ENCODE measurements at regions not wholly inside any gene's neighbourhood (a gene's known extent, or its start where the extent isn't known, plus 50 kb on each side); places are given as distances from the start of the nearest gene placed in this dataset.

DNA sequence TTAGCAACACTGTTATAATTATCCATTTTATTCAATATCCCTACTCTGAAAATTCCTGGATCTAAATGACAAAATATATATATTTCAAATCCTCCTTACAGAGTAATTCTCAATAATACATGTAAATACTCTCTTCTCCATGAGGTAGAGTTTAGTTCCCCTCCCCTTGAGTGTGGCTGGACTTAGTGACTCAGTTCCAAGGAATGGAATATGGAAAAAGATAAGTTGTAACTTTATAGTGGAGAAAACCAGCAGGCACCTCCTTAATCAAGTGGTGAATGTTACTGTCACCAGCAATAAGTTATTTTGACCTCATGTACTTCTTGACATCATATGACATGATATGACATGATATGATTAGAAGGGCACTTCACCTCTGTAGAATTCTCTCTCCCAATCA is 302.0 kb downstream of the RAB28 start:
- DNase-seq (ENCODE audit: low read depth in 3 of 3): no peak

DNA sequence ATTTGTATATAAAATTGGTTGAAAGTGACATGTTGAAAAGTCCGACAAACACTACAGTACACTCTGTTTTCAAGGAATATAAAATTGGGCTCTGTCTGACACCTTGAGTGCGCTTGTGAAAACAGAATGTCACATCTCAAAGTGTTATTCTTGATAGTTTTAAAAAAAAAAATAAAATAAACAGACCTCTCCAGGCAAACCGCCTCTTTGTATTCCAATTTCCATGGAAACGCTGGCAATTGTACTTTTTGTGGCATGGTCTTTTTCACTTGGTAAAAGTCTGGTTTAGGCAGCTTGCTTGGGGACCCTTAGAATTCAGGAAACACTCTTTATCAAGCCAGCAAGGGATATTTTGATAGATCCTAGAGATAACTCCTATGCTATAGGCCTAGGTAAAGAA is 302.5 kb downstream of the RAB28 start:
- no peak for DNase-seq (ENCODE audit: low read depth in 3 of 3)

DNA sequence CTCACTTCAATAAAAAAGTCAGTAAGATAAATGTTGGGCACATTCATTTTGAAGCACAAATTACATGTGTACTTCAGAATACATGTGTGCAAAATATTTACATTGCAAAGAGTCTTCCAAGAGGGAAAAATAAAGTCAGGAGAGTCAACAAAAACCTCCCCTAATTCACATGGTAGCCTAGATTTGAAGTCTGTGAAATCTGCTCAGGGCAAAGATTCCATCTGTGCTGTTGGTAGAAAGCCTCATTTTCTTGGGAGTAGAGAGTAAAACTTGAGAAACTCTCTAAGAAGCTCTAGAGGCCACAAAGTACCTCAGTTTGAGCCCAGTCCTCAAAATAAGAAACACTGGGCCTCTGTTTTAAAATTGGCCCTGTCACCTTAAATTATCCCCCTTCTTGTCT is 303.4 kb downstream of the RAB28 start:
- DNase-seq (ENCODE audit: low read depth in 3 of 3): no peak

DNA sequence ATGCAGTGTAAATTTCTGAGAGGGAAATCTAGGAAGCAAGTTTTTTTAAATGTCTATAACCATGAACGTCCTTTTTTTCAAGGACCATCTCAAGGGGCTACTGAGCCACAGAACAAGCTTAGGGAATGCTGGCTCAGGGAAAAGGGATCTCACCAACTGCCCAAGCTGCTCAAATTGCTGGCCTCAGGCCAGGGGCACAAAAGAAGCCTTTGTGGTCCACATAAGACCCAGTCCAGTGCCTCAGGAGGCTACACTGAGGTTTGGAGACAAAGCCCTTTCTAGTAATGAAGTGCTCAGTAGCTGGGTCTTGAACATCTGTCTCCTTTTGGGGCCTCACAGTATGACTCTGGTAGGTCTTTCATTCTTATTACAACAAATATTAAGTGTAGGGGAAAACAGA is 305.5 kb downstream of the RAB28 start:
- DNase-seq (ENCODE audit: low read depth in 3 of 3): no peak

DNA sequence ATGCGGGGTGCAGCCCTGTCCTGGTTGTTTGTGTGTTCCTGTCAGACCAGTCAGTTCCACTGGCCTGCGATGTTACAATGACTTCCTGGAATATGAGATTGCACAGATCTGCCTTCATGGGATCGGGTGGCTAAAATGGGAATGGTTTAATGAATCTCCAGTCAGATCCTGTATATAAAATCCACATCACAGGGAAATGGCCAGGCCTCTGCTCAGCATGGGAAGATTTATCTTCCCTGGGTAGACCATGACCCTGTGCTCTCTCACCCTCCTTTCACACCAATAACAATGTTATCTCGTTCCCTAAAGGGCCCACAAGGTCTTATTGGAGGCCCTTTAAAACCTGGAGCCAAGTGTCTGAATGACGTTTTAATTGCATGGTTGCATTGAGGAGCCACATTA is 307.4 kb downstream of the RAB28 start:
- DNase-seq (ENCODE audit: low read depth in 3 of 3): no peak

DNA sequence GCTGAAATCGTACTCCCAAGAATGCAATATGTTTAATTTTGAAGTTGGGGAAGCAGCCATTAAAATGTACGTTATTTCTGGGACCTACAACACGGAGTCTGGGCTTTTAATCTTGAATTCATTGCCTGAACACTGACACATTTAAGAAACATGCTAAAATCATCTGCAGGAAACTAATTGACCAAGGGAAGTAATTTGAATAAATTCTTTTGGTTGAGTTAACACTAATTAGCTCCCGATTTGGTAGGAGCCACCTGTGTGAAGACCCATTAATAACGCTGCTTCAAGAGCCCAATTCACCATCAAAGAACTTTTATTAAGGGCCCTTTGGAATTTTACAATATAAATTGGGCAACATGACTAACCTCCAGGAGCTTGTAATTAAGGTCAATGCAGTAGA is 309.2 kb downstream of the RAB28 start:
- no peak for DNase-seq (ENCODE audit: low read depth in 3 of 3)

DNA sequence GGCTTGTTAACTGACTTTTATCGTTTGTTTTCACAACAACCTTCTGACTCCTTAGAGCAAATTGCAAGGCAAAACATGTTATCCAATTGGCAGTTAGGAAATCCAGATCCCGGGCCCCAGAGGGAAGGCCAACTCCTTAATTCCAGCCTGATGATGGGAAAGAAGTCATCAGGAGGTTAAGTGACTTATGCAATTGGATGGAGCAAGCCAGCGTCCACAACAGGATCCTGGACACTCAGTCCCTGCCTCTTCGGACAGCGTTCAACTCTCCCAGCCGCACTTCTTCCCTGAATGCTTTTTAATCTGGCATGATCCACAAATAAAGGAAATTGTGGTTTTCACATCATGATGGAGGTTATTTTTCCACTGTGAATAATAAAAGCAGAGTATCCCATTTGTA is 310.1 kb downstream of the RAB28 start:
- DNase-seq (ENCODE audit: low read depth in 3 of 3): no peak

DNA sequence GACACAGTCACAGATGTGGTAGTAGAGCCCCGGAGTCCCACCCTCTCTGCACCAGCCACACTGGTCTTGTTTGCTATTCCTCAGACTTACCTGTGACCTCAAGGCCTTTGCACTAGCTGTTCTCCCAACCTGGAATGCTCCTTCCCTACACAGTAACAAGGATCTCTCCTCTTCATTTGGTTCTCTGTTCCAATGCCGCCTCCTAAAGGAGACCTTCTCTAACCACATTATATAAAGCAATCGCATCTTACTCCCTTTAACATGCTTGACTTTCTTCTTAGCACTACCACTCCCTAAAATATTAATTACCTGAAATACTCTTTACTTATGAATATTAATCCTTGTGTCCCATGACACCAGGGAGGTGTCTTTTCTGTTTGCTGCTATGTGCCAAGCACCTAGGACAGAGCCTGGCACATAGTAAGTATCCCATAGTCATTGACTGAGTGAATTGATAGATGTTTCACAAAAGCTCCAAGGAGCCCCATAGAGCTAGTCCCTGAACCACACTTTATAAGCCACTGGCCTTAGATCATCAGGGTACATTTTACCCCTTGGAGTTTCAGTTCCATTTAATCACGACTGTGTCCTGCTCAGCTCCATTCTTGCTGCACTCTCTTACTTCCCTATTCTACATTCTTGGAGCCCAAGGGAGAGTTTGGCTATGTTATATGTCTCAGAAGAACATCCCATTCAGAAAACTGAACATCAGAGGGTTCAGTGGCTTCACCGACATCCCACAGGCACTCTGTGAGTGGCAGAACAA is 312.7 kb downstream of the RAB28 start:
- no peak for DNase-seq (ENCODE audit: low read depth in 3 of 3)

DNA sequence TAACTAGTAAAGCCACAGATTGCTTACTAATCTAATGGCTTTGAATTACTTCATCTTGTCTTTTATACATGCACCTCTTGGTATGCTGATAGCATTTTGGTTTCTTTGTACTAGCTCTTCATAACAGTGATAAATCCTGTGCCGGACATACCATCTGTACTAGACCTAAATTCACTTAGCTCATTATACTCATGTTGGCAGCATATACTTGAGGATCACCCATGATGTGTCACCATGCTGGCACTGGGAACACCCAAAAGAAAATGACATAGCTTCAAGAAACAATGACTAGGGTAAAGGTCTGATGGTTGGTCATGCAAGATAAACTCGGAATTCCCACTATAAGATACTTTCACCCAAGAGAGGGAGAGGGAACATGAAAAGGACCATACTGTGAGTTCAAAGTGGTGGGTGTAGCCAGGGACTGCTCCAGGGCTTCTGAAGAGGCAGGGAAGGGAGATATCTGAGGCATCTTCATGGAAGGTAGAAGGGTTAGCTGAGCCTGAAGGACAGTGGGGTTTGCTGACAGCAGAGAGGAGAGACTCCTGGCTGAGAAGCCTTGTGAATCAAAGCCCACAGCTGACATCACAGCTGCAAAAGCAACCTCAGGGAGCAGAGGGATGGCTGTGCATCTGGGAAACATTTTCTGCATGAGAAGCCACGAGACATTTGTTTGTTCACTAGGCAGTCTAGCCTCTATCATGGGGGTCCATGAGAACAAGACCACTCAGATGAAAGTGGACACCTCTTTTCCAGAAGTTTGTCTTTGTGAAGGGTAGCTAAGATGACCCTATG is 314.2 kb downstream of the RAB28 start:
- no peak for DNase-seq (ENCODE audit: low read depth in 3 of 3)

DNA sequence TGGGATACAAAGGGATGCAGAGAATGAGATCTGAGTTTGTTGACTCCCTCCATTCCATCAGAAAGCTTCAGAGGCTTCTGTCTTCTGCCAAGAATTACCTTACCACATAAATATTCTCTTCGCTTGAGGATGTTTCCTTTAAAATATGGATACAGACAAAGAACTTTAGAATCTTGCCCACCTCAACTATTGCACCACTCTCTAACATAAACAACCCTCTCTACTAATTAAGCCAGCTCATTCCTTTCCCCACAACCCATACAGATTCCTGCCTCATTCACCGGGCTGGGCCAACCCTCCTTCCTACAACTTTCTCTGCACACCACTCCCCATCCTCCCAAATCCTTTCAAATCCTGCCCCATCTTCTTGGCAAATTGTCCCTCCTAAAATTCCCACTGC is 315.8 kb downstream of the RAB28 start:
- DNase-seq (ENCODE audit: low read depth in 3 of 3): no peak

DNA sequence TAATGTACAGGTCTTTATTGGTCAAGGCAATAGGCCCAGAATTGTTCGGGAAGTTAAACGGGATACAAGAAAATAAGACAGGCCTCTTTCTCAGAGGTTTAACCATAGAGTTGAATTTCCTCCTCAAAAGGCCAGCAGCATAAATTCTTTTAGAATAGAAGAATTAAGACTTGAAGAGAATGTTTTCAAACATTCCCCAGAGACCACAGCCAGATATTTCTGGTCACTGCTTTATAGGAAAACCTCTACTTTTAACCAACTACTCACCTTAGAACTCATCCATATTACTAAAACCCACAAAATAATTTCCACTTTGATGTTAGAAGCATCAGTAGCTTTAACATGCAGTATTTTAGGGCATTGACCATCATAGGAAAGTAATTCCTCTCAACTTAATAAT is 317.9 kb downstream of the RAB28 start:
- no peak for DNase-seq (ENCODE audit: low read depth in 3 of 3)

DNA sequence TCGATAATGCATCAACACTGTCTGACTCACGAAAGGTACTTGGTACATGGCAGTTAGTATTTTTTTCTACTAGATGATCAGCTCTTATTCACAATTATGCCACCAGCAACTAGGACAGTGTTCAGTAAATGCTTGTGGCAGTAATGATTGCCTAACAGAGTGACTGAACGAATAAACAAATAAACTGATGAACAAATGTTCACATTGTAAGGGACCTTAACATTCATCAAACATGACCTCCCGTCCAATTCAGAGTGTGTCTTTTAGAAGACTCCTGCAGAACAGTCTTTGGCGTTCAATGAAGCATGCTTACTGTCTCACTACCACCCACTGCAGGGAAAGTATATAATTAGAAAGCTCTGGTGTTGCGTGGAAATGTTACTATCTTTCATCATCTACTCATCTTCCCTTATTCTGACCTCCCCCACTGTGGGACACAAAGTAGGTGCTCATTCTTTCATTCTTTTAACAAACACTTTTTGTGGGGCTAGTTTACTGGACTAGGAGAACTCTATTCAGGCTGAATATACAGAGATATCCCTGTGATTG is 319.3 kb downstream of the RAB28 start:
- DNase-seq (ENCODE audit: low read depth in 3 of 3): no peak

DNA sequence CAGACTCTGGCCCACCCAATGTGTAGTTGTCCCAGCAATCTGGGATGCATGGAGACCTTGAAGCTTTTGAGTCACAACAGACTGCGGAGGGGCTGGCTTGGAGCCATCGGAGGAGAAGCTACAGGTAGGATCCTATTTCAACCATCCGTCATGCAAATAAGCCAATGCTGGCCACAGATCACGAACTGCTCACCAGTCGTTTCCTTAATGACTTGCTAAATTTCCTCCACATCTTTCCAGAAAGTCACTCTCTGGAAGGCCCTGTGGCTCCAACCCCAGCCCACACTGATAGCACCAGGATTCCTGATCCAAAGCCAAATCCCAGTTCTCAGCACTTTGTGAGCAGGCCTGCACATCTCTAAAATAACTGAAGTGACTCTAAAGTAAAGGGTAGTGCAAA is 321.3 kb downstream of the RAB28 start:
- no peak for DNase-seq (ENCODE audit: low read depth in 3 of 3)

DNA sequence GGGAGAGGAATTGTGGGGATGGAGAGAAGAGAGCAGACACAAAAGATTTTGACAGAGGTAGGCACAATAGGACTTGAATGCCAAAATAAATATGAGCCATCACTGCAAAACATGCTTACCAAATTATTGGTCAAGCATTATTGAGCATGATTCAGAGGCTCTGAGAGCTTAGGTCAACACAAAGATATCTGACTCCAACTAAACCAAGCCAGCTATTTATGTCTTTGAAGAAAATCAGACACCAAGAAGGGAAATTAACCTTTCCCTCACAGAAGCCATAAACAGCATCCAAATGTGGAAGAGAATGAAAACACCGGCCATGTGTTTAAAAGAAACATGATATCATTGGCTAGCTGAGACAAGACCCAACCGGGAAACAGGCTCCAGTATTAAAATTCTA is 323.2 kb downstream of the RAB28 start:
- no peak for DNase-seq (ENCODE audit: low read depth in 3 of 3)

DNA sequence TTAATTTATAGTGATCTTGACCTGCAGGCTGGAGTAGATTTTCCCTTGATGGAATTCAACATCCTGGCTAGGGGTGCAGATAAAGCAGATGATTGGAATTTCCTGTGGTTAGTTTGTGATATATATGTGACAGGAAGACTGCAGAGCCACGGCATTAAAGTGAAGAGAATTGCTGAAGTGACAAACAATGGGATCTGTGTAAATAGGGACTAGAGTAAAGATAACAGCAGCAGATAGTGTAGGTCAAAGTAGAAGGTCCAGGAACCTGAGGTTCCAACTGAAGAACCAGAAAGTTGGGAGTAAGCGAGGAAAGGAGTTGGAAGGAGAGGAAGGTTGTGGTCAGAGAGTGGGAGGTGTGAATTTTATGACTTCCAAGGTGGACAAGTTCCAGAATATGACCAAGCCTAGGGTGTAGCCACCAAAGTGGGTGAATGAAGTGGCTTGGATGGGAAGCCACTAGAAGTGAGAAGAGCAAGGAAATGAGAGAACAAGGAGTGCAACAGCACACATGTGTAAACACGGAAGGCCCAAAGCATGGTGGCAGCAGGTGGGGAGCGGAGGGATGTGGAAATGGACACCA is 325.0 kb downstream of the RAB28 start:
- DNase-seq (ENCODE audit: low read depth in 3 of 3): no peak

DNA sequence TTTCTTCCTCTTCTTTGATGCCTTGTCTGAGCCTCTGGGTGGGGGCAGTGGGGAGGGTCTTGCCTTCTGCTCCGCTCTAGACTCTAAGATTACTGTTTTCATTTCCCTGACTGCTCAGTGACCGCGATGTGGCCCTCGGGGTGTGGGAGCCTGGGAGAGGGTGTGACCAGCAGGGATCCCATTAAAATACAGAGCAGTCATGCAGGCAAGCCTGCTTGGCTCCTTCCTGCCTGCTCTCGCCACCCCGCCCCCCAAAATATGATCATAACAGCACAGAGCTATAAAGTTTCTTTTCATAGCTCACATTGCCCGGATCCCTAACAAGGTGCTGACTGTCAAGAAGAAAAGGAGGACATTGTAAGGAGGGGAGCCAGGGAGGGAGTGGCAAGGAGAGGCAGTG is 332.9 kb downstream of the RAB28 start:
- DNase-seq (ENCODE audit: low read depth in 3 of 3): no peak

DNA sequence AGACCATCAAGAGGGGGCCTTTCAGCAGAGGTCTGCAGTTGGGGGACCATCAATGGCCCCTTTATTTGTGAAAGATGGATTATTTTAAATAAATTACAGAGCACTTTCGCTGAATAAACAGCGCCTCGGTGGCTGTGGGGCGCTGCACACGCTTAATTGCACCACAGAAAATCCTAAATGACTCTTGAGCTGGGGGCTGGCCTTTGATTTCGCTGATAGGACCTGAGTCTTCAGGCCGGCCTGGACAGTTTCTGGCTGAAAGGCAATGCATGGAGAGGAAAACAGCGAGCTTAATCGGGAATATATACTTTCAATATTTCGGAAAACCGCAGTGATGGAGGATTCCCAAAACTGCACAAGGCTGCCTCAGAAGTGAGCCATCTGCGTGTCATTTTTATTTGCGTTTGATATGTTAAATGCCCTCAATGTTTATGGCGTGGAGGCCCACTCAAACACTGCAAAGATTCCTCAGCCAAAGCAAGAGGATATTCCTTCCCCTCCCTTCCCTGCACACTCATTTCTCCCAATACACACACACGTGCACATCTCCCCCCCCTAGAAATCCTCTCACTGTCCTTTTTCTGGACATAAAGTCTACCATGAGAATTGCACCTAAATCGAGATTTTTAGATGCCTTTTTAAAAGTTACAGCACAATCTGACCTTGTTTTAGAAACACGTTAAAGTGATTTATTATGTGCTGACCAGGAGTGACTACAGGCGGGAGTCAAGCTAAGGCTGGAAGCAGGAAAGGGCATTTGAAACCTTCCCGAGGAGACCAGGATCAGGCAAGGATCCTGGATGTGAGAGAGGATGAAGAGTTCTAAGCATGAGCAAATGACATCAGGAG is 340.7 kb downstream of the RAB28 start:
- no peak for DNase-seq (ENCODE audit: low read depth in 3 of 3)

DNA sequence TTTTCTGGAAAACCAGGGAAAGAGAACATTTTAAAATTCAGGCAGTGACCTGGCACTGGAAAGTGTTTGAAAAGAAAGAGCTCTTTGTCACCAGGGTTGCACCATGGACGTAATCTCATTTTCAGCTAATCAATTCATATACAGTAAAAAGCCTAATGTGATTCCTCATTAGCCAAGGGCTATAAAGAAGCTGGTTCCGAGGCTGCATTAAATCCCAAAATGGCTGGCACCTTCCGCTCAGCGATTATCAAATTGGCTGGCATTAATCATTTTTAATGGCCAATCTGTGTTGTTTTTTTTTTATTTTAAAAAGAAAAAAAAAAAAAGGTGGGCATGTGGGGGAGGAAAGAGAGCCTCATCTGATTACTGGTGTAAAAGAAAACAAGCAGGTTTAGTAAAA is 341.4 kb downstream of the RAB28 start:
- no peak for DNase-seq (ENCODE audit: low read depth in 3 of 3)

DNA sequence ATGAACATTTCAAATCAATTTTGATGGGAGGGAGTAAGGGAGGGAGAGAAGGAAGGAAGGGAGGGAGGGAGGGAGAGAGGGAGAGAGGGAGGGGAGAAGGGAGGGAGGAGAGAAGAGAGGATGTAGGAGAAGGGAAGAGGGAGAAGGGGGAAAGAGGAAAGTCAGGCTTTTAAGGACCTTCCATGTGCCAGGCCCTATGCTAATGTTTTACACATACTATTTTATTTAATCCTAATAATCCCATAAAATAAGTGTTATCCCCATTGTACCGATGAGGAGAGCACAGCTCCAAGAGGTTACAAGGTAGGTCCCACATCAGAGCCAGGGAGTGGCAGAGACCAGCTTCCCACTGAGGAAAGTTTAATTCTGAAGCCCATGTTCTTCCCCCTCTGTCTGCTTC is 341.9 kb downstream of the RAB28 start:
- no peak for DNase-seq (ENCODE audit: low read depth in 3 of 3)

DNA sequence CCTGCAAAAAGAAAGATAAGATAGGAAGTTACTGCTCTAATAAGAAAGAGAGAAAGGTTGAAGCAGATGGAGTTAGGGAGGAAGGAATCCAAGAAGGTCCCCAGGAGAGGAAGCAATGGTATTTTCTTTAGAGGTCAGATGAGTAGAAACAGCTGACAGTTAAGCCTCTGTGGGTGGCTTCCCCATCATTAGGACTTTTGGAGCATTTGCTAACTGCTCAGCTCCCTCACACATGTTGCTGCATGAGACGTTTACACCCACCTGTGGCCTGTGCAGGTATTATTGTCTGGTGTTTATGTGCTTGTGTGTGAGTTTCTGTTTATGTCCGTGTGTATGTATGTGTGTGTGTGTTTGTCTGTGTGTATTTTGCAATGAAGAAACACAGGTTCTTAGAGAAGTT is 346.8 kb downstream of the RAB28 start:
- no peak for DNase-seq (ENCODE audit: low read depth in 3 of 3)

DNA sequence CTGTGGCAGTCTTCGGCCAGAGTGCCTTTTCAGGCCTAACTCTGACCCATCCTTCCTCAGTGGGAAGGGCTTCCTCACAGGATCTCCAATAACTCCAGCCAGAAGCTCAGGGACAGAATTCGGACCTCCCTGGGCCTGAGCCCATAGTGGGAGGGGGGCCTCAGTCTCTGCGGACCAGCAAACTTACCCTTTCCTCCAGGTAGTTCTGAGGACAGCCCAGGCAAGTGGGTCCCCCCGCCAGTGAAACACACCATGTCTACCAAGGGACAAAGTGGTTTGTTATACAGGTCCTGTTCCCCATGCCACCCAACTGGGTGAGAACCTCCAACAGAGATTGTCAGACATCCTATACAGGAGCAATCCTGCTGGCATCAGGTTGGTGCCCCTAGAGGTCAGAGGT is 350.4 kb downstream of the RAB28 start:
- no peak for DNase-seq (ENCODE audit: low read depth in 3 of 3)

DNA sequence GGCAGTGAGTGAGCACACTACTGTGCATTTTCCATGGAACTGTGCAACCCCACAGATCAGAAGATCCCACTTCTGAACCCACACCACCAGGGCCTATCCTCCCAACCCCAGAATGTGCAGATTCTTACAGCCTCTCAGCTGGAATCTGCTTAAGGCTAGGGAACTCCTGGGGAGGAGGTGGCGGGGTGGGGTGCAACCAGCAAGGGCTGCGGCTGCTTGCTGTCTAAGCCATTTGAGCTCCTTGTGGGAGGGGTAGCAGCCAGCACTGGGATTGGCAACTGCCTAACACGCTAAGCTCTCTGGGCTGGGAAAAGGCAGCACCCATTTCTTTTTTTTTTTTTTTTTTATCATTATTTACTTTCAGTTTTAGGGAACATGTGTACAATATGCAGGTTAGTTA is 353.3 kb downstream of the RAB28 start:
- no peak for DNase-seq (ENCODE audit: low read depth in 3 of 3)

All from stimulated activated CD4-positive, alpha-beta T cell treated with anti-CD3 and anti-CD28 coated beads, TNF-alpha, amount 100 ng/mL, for 48 hours (primary cell).